Heart left ventricle (tissue), 16 donors: ENCODE measurements at regions not wholly inside any gene's neighbourhood (a gene's known extent, or its start where the extent isn't known, plus 50 kb on each side); places are given as distances from the start of the nearest gene placed in this dataset.

Experiments used
- ATAC-seq, 4 donors: fragments of 200-7000 bp; cut with Tn5 transposase; one replicate each; pipeline ENCODE4 v1.9.1; 2020 to 2022; ENCODE audit warnings: moderate library complexity in 4 of 4, mild to moderate bottlenecking in 3 of 4, moderate number of reproducible peaks in 1 of 4
- DNase-seq, 5 donors: peaks; one replicate each; pipeline ENCODE4 v3.0.0-alpha.2; 2020
- H3K27ac ChIP-seq, 12 donors: fragments of 200-600 bp; sonication (generic) in 4 of 12; one replicate each; pipeline versions ENCODE4 v1.5.0 to v1.8.0; 2016 to 2022; ENCODE audit warnings: mild to moderate bottlenecking in 2 of 12
- H3K27me3 ChIP-seq, 9 donors: fragments of 200-600 bp; sonication (generic) in 2 of 9; one replicate each; pipeline versions ENCODE4 v1.5.1 to v1.8.0; 2016 to 2022; ENCODE audit warnings: mild to moderate bottlenecking in 3 of 9
- H3K36me3 ChIP-seq, 9 donors: fragments of 200-600 bp; sonication (generic) in 2 of 9; one replicate each; pipeline versions ENCODE4 v1.5.0 to v1.8.0; 2018 to 2022; ENCODE audit warnings: mild to moderate bottlenecking in 2 of 9
- H3K4me1 ChIP-seq, 12 donors: fragments of 200-600 bp; sonication (generic) in 4 of 12; one replicate each; pipeline versions ENCODE4 v1.5.0 to v1.8.0; 2016 to 2022; ENCODE audit warnings: mild to moderate bottlenecking in 3 of 12
- H3K4me3 ChIP-seq, 12 donors: fragments of 200-600 bp; sonication (generic) in 4 of 12; one replicate each; pipeline versions ENCODE4 v1.5.0 to v1.8.0; 2017 to 2022; ENCODE audit warnings: mild to moderate bottlenecking in 9 of 12, moderate library complexity in 4 of 12
- H3K9me3 ChIP-seq, 12 donors: fragments of 200-600 bp; sonication (generic) in 4 of 12; one replicate each; pipeline versions ENCODE4 v1.5.0 to v1.8.0; 2016 to 2022; ENCODE audit warnings: mild to moderate bottlenecking in 1 of 12
- POLR2A ChIP-seq, 2 donors: fragments of 450-650 bp; IDR thresholded peaks; one replicate each; pipeline ENCODE4 v1.6.1; 2017; ENCODE audit warnings: antibody characterized with exemption in 2 of 2, mild to moderate bottlenecking in 2 of 2, moderate library complexity in 2 of 2
- WGBS, 4 donors: extraction: QIAGEN DNeasy Blood & Tissue Kit in 2 of 4; methylation state at CpG; one replicate each; pipeline versions ENCODE4 v1.1.5 to v1.1.7; 2013 to 2018; 5-methylcytosine and 5-hydroxymethylcytosine counted together
- intact Hi-C, 10 donors: fragments of 100-400 bp; cut with DNase I; formaldehyde crosslinking; loops; one replicate each; pipeline versions ENCODE4 v1.11.1 to v1.14.2; 2022
- TF ChIP-seq, protein P1 (sequence below), 12 donors: fragments of 200-600 bp; sonication (generic) in 4 of 12; IDR thresholded peaks; one replicate each; pipeline versions ENCODE4 v1.5.0 to v1.8.0; 2018 to 2022; ENCODE audit warnings: antibody characterized with exemption in 12 of 12, mild to moderate bottlenecking in 5 of 12
- donor health status: ischemic (EF 13 %, LVEDD 7.1; RV severe dilation, severe dysfunction).
- donor health status: healthy with polysubstance abuse.
- donor health status: DM: no; HTN: yes; CAD: no.
- donor health status: DM: no; HTN: no; CAD: no.
- donor health status: ischemic (EF 25% LVEDD 6.9; RV normal size, moderate dysfunction).
- donor health status: ischemic (EF 25% LVEDD 5.7; RV mildly dilated, moderate dysfunction).
- donor health status: healthy.
- donor health status: DM: yes; HTN: yes; CAD: no.
- donor health status: ischemic (EF 35%, LVEDD 5.7; RV mildly dilated, moderate dysfunction).
- donor health status: nonischemic (EF 11% LVEDD 7.7; RV severe dilation, severe dysfunction).
- donor health status: DM: yes; HTN: yes; CAD: no.
- donor health status: PGD.
- donor health status: ischemic (EF 29% LVEDD 5.4; RV normal size, mild dysfunction).
- donor health status: nonischemic (EF 23%, LVEDD 6.1; RV moderate dilation, normal function).

GRCh38 chr20:52083627-52084232, 107.8 kb downstream of the ZFP64 start:
- intact Hi-C loops: loop anchor here (1.0 to 10.0 kb wide), 11 partner anchors 281 to 711 kb away; partner anchors contain the start of gene SALL4 (in 1 of the 10)
- DNase-seq: peak in 2 of 5 donors; percentile 40 to 45
- peak in 3 of 4 donors; percentile 42 to 64 (median 56) for ATAC-seq
- Histone ChIP-seq H3K9me3 (peaks cover 0 to 16% (median 10%) of the 10 kb centered on the region in 12 donors), H3K4me3 (no peak overlapping the region), H3K27me3 (no peaks in the 10 kb centered on the region), H3K27ac (no peak overlapping the region), H3K4me1 (no peaks in the 10 kb centered on the region), H3K36me3 (peaks cover 0 to 24% (median 4%) of the 10 kb centered on the region in 9 donors)
- WGBS, 4 donors: 44 to 62% (median 46%) methylated on average over 11 of the region's 11 CpGs
- TF ChIP-seq, protein P1, sequence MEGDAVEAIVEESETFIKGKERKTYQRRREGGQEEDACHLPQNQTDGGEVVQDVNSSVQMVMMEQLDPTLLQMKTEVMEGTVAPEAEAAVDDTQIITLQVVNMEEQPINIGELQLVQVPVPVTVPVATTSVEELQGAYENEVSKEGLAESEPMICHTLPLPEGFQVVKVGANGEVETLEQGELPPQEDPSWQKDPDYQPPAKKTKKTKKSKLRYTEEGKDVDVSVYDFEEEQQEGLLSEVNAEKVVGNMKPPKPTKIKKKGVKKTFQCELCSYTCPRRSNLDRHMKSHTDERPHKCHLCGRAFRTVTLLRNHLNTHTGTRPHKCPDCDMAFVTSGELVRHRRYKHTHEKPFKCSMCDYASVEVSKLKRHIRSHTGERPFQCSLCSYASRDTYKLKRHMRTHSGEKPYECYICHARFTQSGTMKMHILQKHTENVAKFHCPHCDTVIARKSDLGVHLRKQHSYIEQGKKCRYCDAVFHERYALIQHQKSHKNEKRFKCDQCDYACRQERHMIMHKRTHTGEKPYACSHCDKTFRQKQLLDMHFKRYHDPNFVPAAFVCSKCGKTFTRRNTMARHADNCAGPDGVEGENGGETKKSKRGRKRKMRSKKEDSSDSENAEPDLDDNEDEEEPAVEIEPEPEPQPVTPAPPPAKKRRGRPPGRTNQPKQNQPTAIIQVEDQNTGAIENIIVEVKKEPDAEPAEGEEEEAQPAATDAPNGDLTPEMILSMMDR (IDR thresholded peaks at IDR 0.05): peak; percentile 29 to 71 (median 56)
- no peak for TF ChIP-seq POLR2A (IDR thresholded peaks at IDR 0.05)

- DNase-seq: no peak
- H3K27me3 ChIP-seq: no peaks in the 10 kb centered on the region
- intact Hi-C loops: loop anchor here (1.0 to 10.0 kb wide), 11 partner anchors 280 to 710 kb away; partner anchors contain the start of gene SALL4 (in 1 of the 10)
- no peak for TF ChIP-seq POLR2A (IDR thresholded peaks at IDR 0.05)
- TF ChIP-seq, protein P1 (IDR thresholded peaks at IDR 0.05): no peak
- H3K9me3 ChIP-seq: peaks cover 0 to 12% (median 10%) of the 10 kb centered on the region in 12 donors
- H3K4me3 ChIP-seq: no peak overlapping the region
- H3K36me3 ChIP-seq: peaks cover 0 to 13% (median 4%) of the 10 kb centered on the region in 9 donors
- no peaks in the 10 kb centered on the region for H3K4me1 ChIP-seq
- no peak overlapping the region for H3K27ac ChIP-seq
- no peak for ATAC-seq
Observed at GRCh38 chr20:52082612-52083011, 109.0 kb downstream of the ZFP64 start.

- H3K27me3 ChIP-seq: no peaks in the 10 kb centered on the region
- no peak overlapping the region for H3K4me3 ChIP-seq
- ATAC-seq: no peak
- WGBS, 4 donors: 87 to 93% (median 88%) methylated on average over 2 of the region's 2 CpGs
- H3K36me3 ChIP-seq: peaks cover 0 to 8% (median 4%) of the 10 kb centered on the region in 9 donors
- intact Hi-C loops: loop anchor here (2.0 to 10.0 kb wide), 10 partner anchors 279 to 709 kb away; partner anchors contain the start of gene SALL4 (in 1 of the 10)
- H3K4me1 ChIP-seq: no peaks in the 10 kb centered on the region
- DNase-seq: no peak
- peaks cover 0 to 4% (median 2%) of the 10 kb centered on the region in 12 donors for H3K9me3 ChIP-seq
- no peak for TF ChIP-seq POLR2A (IDR thresholded peaks at IDR 0.05)
- TF ChIP-seq, protein P1 (IDR thresholded peaks at IDR 0.05): no peak
- H3K27ac ChIP-seq: no peak overlapping the region
Observed at GRCh38 chr20:52081791-52082190, 109.8 kb downstream of the ZFP64 start.

GRCh38 chr20:52081066-52081465, 110.5 kb downstream of the ZFP64 start:
- Histone ChIP-seq H3K4me3 (no peak overlapping the region), H3K9me3 (no peaks in the 10 kb centered on the region), H3K36me3 (peaks cover 0 to 8% (median 4%) of the 10 kb centered on the region in 9 donors), H3K27me3 (no peaks in the 10 kb centered on the region), H3K27ac (no peak overlapping the region), H3K4me1 (no peaks in the 10 kb centered on the region)
- WGBS, 4 donors: 78 to 85% (median 81%) methylated on average over 5 of the region's 5 CpGs
- DNase-seq (no peak), ATAC-seq (no peak)
- intact Hi-C loops: loop anchor here in 9 of 10 donors (2.0 to 10.0 kb wide), 9 partner anchors 279 to 709 kb away; partner anchors contain the start of gene SALL4 (in 1 of the 9)
- no peak for TF ChIP-seq POLR2A (IDR thresholded peaks at IDR 0.05)
- TF ChIP-seq, protein P1 (IDR thresholded peaks at IDR 0.05): no peak
